ENCODE measurements at regions not wholly inside any gene's neighbourhood (a gene's known extent, or its start where the extent isn't known, plus 50 kb on each side); places are given as distances from the start of the nearest gene placed in this dataset.

DNA sequence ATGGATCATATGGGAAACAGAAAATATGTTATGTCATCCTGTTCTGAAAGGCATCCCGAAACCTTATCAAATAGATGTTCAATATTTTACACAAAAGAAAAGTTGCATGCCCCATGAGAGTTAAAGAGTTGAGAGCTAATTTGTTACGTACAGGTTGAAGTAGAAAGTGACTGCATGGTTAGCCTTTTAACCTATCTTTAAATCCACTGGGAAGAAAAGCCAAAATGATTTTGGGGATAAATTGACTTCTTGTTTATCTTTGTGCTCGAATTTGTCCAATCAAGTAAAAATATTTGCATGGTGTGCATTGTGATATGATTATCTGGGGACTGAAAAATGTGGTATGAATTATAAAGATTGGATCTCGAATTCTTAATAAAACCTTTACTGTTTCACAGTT lies 230.1 kb downstream of the POSTN start:
- no peak for TF ChIP-seq EZH2 (IDR thresholded peaks at IDR 0.05; ENCODE audit: borderline replicate concordance)
- TF ChIP-seq, protein P1, sequence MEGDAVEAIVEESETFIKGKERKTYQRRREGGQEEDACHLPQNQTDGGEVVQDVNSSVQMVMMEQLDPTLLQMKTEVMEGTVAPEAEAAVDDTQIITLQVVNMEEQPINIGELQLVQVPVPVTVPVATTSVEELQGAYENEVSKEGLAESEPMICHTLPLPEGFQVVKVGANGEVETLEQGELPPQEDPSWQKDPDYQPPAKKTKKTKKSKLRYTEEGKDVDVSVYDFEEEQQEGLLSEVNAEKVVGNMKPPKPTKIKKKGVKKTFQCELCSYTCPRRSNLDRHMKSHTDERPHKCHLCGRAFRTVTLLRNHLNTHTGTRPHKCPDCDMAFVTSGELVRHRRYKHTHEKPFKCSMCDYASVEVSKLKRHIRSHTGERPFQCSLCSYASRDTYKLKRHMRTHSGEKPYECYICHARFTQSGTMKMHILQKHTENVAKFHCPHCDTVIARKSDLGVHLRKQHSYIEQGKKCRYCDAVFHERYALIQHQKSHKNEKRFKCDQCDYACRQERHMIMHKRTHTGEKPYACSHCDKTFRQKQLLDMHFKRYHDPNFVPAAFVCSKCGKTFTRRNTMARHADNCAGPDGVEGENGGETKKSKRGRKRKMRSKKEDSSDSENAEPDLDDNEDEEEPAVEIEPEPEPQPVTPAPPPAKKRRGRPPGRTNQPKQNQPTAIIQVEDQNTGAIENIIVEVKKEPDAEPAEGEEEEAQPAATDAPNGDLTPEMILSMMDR (IDR thresholded peaks at IDR 0.05; ENCODE audit: poor library complexity): no peak
- TF ChIP-seq EZH2phosphoT487 (IDR thresholded peaks at IDR 0.05; ENCODE audit: low read depth, severe bottlenecking, unreplicated experiment): no peak
- no peak overlapping the region for H3K4me3 ChIP-seq
- H3K36me3 ChIP-seq (replicated peaks; ENCODE audit: insufficient read depth, low read depth): no peaks in the 10 kb centered on the region
- no peak overlapping the region for H3K27ac ChIP-seq
- no peaks in the 10 kb centered on the region for H4K20me1 ChIP-seq (ENCODE audit: insufficient read depth, poor library complexity, severe bottlenecking)
- H3K9me3 ChIP-seq (ENCODE audit: low read depth): no peaks in the 10 kb centered on the region
- H3K27me3 ChIP-seq: no peaks in the 10 kb centered on the region
- no peak for DNase-seq (ENCODE audit: low spot score)
- H3K4me2 ChIP-seq: no peak overlapping the region
- H3K79me2 ChIP-seq: no peaks in the 10 kb centered on the region
- H3K4me1 ChIP-seq (ENCODE audit: insufficient read depth): no peaks in the 10 kb centered on the region
- H3K9me2 ChIP-seq (replicated peaks; ENCODE audit: insufficient read depth): no peaks in the 10 kb centered on the region
- 81% methylated on average over 4 of the region's 4 CpGs for WGBS (ENCODE audit: low lambda C conversion rate, missing lambda C conversion rate)
- no peak overlapping the region for H2AFZ ChIP-seq

DNA sequence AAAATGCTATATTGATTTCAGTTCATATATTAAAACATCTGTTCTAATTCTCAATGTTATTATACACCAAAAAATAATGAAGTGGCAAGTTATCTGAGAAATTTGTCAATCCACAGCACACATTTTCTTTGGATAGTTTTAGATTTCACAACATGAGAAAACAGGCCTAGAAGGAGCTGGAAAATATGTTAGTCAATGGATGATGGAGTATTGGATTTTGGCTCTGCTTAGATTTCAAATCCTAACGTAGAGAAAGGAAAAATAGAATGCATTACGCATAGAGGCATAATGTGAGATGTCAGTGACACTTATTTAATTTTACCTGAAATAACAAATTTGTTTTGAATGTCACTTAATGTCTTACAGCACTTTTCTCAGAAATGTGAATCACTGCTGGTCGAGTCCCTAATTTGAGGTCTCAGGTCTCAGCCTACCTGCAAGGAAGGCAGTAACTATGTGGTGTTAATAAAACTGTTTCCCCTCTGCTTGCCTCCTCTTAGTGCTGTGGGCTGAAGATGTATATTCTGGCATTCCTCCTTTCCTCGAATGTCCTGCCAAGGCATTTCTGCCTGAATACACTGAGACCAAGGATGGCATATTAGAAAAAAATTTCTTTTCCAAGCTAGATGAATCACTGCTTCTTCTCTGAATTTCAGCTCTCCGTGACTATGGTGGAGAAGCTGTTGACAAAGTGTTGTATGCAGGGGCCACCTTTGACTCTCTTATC lies 232.4 kb downstream of the POSTN start:
- H3K36me3 ChIP-seq (replicated peaks; ENCODE audit: insufficient read depth, low read depth): no peaks in the 10 kb centered on the region
- no peak overlapping the region for H2AFZ ChIP-seq
- H3K4me2 ChIP-seq: no peak overlapping the region
- no peaks in the 10 kb centered on the region for H3K9me2 ChIP-seq (replicated peaks; ENCODE audit: insufficient read depth)
- no peak overlapping the region for H3K27ac ChIP-seq
- no peak for DNase-seq (ENCODE audit: low spot score)
- no peaks in the 10 kb centered on the region for H3K27me3 ChIP-seq
- no peaks in the 10 kb centered on the region for H3K79me2 ChIP-seq
- H3K4me3 ChIP-seq: no peak overlapping the region
- WGBS (ENCODE audit: low lambda C conversion rate, missing lambda C conversion rate): 85% methylated on average over 5 of the region's 5 CpGs
- no peaks in the 10 kb centered on the region for H3K9me3 ChIP-seq (ENCODE audit: low read depth)
- no peaks in the 10 kb centered on the region for H4K20me1 ChIP-seq (ENCODE audit: insufficient read depth, poor library complexity, severe bottlenecking)
- no peaks in the 10 kb centered on the region for H3K4me1 ChIP-seq (ENCODE audit: insufficient read depth)
- TF ChIP-seq EZH2phosphoT487 (IDR thresholded peaks at IDR 0.05; ENCODE audit: low read depth, severe bottlenecking, unreplicated experiment): no peak
- TF ChIP-seq EZH2 (IDR thresholded peaks at IDR 0.05; ENCODE audit: borderline replicate concordance): no peak
- TF ChIP-seq, protein P1 (IDR thresholded peaks at IDR 0.05; ENCODE audit: poor library complexity): no peak

DNA sequence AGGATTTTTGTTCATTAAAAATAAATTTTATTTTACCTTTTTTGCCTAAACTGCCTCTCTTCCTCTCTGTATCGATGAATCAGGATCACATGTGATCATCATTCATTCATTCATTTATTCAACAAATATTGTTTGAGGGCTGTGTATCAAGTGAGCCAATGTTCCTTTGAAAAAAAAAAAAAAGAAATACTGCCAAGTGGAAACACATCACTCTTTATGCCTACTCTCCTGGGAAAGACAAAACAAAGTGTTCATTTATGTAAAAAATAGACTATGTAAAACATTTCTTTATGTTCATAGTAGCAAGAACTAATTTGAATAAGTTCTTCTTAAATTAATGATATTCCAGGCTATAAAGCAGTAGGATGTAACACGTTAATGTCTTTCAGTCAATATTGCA lies 233.1 kb downstream of the POSTN start:
- Histone ChIP-seq H4K20me1 (ENCODE audit: insufficient read depth, poor library complexity, severe bottlenecking) (no peaks in the 10 kb centered on the region), H3K4me2 (no peak overlapping the region), H3K27ac (no peak overlapping the region), H2AFZ (no peak overlapping the region), H3K9me3 (ENCODE audit: low read depth) (no peaks in the 10 kb centered on the region), H3K27me3 (no peaks in the 10 kb centered on the region), H3K36me3 (replicated peaks; ENCODE audit: insufficient read depth, low read depth) (no peaks in the 10 kb centered on the region), H3K9me2 (replicated peaks; ENCODE audit: insufficient read depth) (no peaks in the 10 kb centered on the region), H3K79me2 (no peaks in the 10 kb centered on the region), H3K4me1 (ENCODE audit: insufficient read depth) (no peaks in the 10 kb centered on the region), H3K4me3 (no peak overlapping the region)
- DNase-seq (ENCODE audit: low spot score): no peak
- TF ChIP-seq EZH2 (IDR thresholded peaks at IDR 0.05; ENCODE audit: borderline replicate concordance) (no peak), EZH2phosphoT487 (IDR thresholded peaks at IDR 0.05; ENCODE audit: low read depth, severe bottlenecking, unreplicated experiment) (no peak)
- TF ChIP-seq, protein P1 (IDR thresholded peaks at IDR 0.05; ENCODE audit: poor library complexity): no peak
- WGBS (ENCODE audit: low lambda C conversion rate, missing lambda C conversion rate): 92% methylated on average over 2 of the region's 2 CpGs

Data from hepatocyte (in vitro differentiated cells).